CD14-positive monocyte (primary cell): ENCODE measurements at regions not wholly inside any gene's neighbourhood (a gene's known extent, or its start where the extent isn't known, plus 50 kb on each side); places are given as distances from the start of the nearest gene placed in this dataset.
"Not testable (repeated sequence)": the region's sequence is repeated elsewhere in the genome, so short reads cannot be mapped to it uniquely, and the experiment has no call there.

ENCODE experiments used
- DNase-seq, 3 donors: peaks; one replicate each; pipeline ENCODE4 v3.0.0-alpha.2; 2011 to 2022
- H2AFZ ChIP-seq: 2 replicates; pipeline ENCODE4 v1.6.0; 2012; ENCODE audit warnings: mild to moderate bottlenecking, low read depth, low read length, inconsistent platforms; ENCODE audit not compliant: insufficient read depth, poor library complexity, severe bottlenecking
- H3K27ac ChIP-seq, 2 donors: 1 replicate in 1 of 2; 2 replicates in 1 of 2; pipeline ENCODE4 v1.5.1; 2012 to 2013; ENCODE audit warnings: low read length in 2 of 2, control low read depth in 1 of 2, inconsistent platforms in 1 of 2, low read depth in 1 of 2, mild to moderate bottlenecking in 1 of 2
- H3K27me3 ChIP-seq, 2 donors: one replicate each; pipeline versions ENCODE4 v1.6.0 to v1.6.1; 2011 to 2013; ENCODE audit warnings: low read length in 2 of 2; ENCODE audit not compliant: control insufficient read depth in 2 of 2, insufficient read depth in 2 of 2
- H3K36me3 ChIP-seq, 2 donors: replicated peaks in 1 of 2; 1 replicate in 1 of 2; 2 replicates in 1 of 2; pipeline versions ENCODE4 v1.5.1 to v1.6.1; 2012 to 2013; ENCODE audit warnings: low read length in 2 of 2, control low read depth in 1 of 2, inconsistent platforms in 1 of 2, mild to moderate bottlenecking in 1 of 2; ENCODE audit not compliant: insufficient read depth in 2 of 2, control insufficient read depth in 1 of 2
- H3K4me1 ChIP-seq, 2 donors: 1 replicate in 1 of 2; 2 replicates in 1 of 2; pipeline versions ENCODE4 v1.5.1 to v1.6.1; 2012 to 2013; ENCODE audit warnings: low read length in 2 of 2, control low read depth in 1 of 2, inconsistent platforms in 1 of 2, mild to moderate bottlenecking in 1 of 2, moderate library complexity in 1 of 2; ENCODE audit not compliant: insufficient read depth in 2 of 2, control insufficient read depth in 1 of 2
- H3K4me2 ChIP-seq: replicated peaks from 2 replicates; pipeline ENCODE3; 2012; ENCODE audit warnings: low read length, moderate library complexity, mild to moderate bottlenecking; ENCODE audit not compliant: poor library complexity, severe bottlenecking; ENCODE audit errors: extremely low read depth
- H3K4me3 ChIP-seq, 3 experiments: fragments of 200-600 bp in 1 of 3; sonication (generic) in 1 of 3; replicated peaks in 1 of 3; 1 replicate in 2 of 3; 2 replicates in 1 of 3; pipeline ENCODE4 v1.5.1; 2011 to 2013; ENCODE audit warnings: low read length in 3 of 3, mild to moderate bottlenecking in 3 of 3, control low read depth in 2 of 3, low read depth in 2 of 3, inconsistent platforms in 1 of 3, moderate library complexity in 1 of 3
- H3K79me2 ChIP-seq: 2 replicates; pipeline ENCODE4 v1.6.0; 2012; ENCODE audit warnings: mild to moderate bottlenecking, control low read depth, inconsistent platforms, low read length, moderate library complexity; ENCODE audit not compliant: insufficient read depth
- H3K9ac ChIP-seq: 2 replicates; pipeline ENCODE4 v1.6.0; 2017; ENCODE audit warnings: low read length, mild to moderate bottlenecking; ENCODE audit not compliant: insufficient read depth, poor library complexity, severe bottlenecking
- H3K9me3 ChIP-seq, 2 donors: replicated peaks in 1 of 2; 1 replicate in 1 of 2; 2 replicates in 1 of 2; pipeline versions ENCODE4 v1.5.1 to v1.6.1; 2012 to 2013; ENCODE audit warnings: low read length in 2 of 2, control low read depth in 1 of 2; ENCODE audit not compliant: control insufficient read depth in 1 of 2, insufficient read depth in 1 of 2
- H4K20me1 ChIP-seq: 2 replicates; pipeline ENCODE4 v1.6.0; 2012; ENCODE audit warnings: mild to moderate bottlenecking, low read length, control low read depth, moderate library complexity; ENCODE audit not compliant: insufficient read depth
- H3K27ac Mint-ChIP-seq, 7 donors: one replicate each; pipeline ENCODE4 v1.8.0; 2020; ENCODE audit warnings: mild to moderate bottlenecking in 7 of 7, mixed read lengths in 7 of 7, moderate library complexity in 6 of 7, inconsistent platforms in 2 of 7
- H3K27me3 Mint-ChIP-seq, 3 donors: one replicate each; pipeline ENCODE4 v1.8.0; 2021 to 2022; ENCODE audit warnings: low read depth in 3 of 3, mild to moderate bottlenecking in 3 of 3, mixed read lengths in 3 of 3, moderate library complexity in 3 of 3, inconsistent platforms in 1 of 3
- H3K36me3 Mint-ChIP-seq, 2 donors: one replicate each; pipeline ENCODE4 v1.8.0; 2020; ENCODE audit warnings: mixed read lengths in 2 of 2, inconsistent platforms in 1 of 2, mild to moderate bottlenecking in 1 of 2
- H3K4me1 Mint-ChIP-seq: one replicate; pipeline ENCODE4 v1.8.0; 2020; ENCODE audit warnings: mild to moderate bottlenecking, mixed read lengths
- H3K4me3 Mint-ChIP-seq, 2 donors: one replicate each; pipeline ENCODE4 v1.8.0; 2020; ENCODE audit warnings: mild to moderate bottlenecking in 2 of 2, mixed read lengths in 2 of 2, moderate library complexity in 1 of 2
- H3K9me3 Mint-ChIP-seq, 7 donors: one replicate each; pipeline ENCODE4 v1.8.0; 2020 to 2022; ENCODE audit warnings: mixed read lengths in 7 of 7, mild to moderate bottlenecking in 6 of 7, moderate library complexity in 6 of 7, inconsistent platforms in 2 of 7
- CTCF ChIP-seq: fragments of 200-600 bp; IDR thresholded peaks from one replicate; pipeline ENCODE4 v1.8.0; 2022; ENCODE audit warnings: antibody characterized with exemption, mild to moderate bottlenecking
- WGBS: methylation state at CpG from one replicate; pipeline ENCODE4 v1.1.5; 2013; ENCODE audit warnings: missing lambda C conversion rate; ENCODE audit not compliant: insufficient coverage; 5-methylcytosine and 5-hydroxymethylcytosine counted together
- intact Hi-C, 2 donors: fragments of 100-400 bp; cut with micrococcal nuclease; formaldehyde crosslinking; loops; one replicate each; pipeline versions ENCODE4 v1.15.0 to v1.15.1; 2023

GRCh38 chrX:4550018-4550417 is 836.6 kb upstream of the PRKX start:
- H3K4me2 ChIP-seq, result no peak overlapping the region
- Mint-ChIP-seq H3K9me3 (peaks cover 0 to 1% (median 0%) of the 10 kb centered on the region in 7 donors), H3K27me3 (peaks cover 0 to 3% (median 2%) of the 10 kb centered on the region in 3 donors), H3K4me1 (no peaks in the 10 kb centered on the region), H3K4me3 (no peak overlapping the region), H3K36me3 (no peaks in the 10 kb centered on the region), H3K27ac (no peak overlapping the region)
- no peaks in the 10 kb centered on the region for H3K36me3 ChIP-seq
- no CpG with 5 or more reads among the region's 3 CpGs for WGBS
- H3K9ac ChIP-seq, result no peak overlapping the region
- no peak for TF ChIP-seq CTCF
- H3K4me1 ChIP-seq, result no peaks in the 10 kb centered on the region
- H4K20me1 ChIP-seq, result no peaks in the 10 kb centered on the region
- no peak overlapping the region for H3K4me3 ChIP-seq
- no peak overlapping the region for H2AFZ ChIP-seq
- intact Hi-C loops, result no loop called here
- H3K79me2 ChIP-seq, result no peaks in the 10 kb centered on the region
- no peak for DNase-seq
- no peaks in the 10 kb centered on the region for H3K27me3 ChIP-seq
- no peak overlapping the region for H3K27ac ChIP-seq
- no peaks in the 10 kb centered on the region for H3K9me3 ChIP-seq

- H3K27ac ChIP-seq, result no peak overlapping the region
- no peaks in the 10 kb centered on the region for H3K9me3 ChIP-seq
- peaks cover 0 to 9% (median 0%) of the 10 kb centered on the region in 3 donors for H3K27me3 Mint-ChIP-seq
- peak; percentile 25 to 32 (median 31) for DNase-seq
- no peaks in the 10 kb centered on the region for H3K4me1 ChIP-seq
- H3K36me3 ChIP-seq, result no peaks in the 10 kb centered on the region
- no peaks in the 10 kb centered on the region for H3K79me2 ChIP-seq
- no peaks in the 10 kb centered on the region for H3K36me3 Mint-ChIP-seq
- H2AFZ ChIP-seq, result no peak overlapping the region
- H3K27me3 ChIP-seq, result no peaks in the 10 kb centered on the region
- H3K4me2 ChIP-seq, result no peak overlapping the region
- TF ChIP-seq CTCF, result peak; percentile 75
- H3K4me1 Mint-ChIP-seq, result no peaks in the 10 kb centered on the region
- H3K4me3 Mint-ChIP-seq, result no peak overlapping the region
- no peak overlapping the region for H3K27ac Mint-ChIP-seq
- H3K4me3 ChIP-seq, result no peak overlapping the region
- no peaks in the 10 kb centered on the region for H4K20me1 ChIP-seq
- no peak overlapping the region for H3K9ac ChIP-seq
- WGBS, result 100% methylated on average over 2 of the region's 13 CpGs
- peaks cover 0 to 1% (median 0%) of the 10 kb centered on the region in 7 donors for H3K9me3 Mint-ChIP-seq
- intact Hi-C loops, result loop anchor here (5.0 kb wide), 2 partner anchors 565 to 1330 kb away; no protein-coding TSS in a partner anchor
Measured at GRCh38 chrX:4547213-4547836, 833.9 kb upstream of the PRKX start.

GRCh38 chrX:4546178-4546577 is 832.7 kb upstream of the PRKX start:
- WGBS, result 80% methylated on average over 1 of the region's 5 CpGs
- H3K4me3 ChIP-seq, H3K9ac ChIP-seq, H3K36me3 ChIP-seq, H3K4me2 ChIP-seq, H3K27ac Mint-ChIP-seq, H3K4me1 Mint-ChIP-seq, H3K9me3 ChIP-seq, H3K36me3 Mint-ChIP-seq, H3K27me3 ChIP-seq, H3K4me1 ChIP-seq, H3K9me3 Mint-ChIP-seq, H4K20me1 ChIP-seq, H3K79me2 ChIP-seq, H2AFZ ChIP-seq, DNase-seq, H3K27me3 Mint-ChIP-seq, H3K27ac ChIP-seq, H3K4me3 Mint-ChIP-seq: not testable (repeated sequence)
- intact Hi-C loops, result loop anchor here (5.0 kb wide), 2 partner anchors 566 to 1331 kb away; no protein-coding TSS in a partner anchor
